ENCODE measurements at regions not wholly inside any gene's neighbourhood (a gene's known extent, or its start where the extent isn't known, plus 50 kb on each side); places are given as distances from the start of the nearest gene placed in this dataset.
A peak's percentile ranks its signal among the peaks of the same experiment; 100 is the strongest.
"Not testable (repeated sequence)": the region's sequence is repeated elsewhere in the genome, so short reads cannot be mapped to it uniquely, and the experiment has no call there.

DNA sequence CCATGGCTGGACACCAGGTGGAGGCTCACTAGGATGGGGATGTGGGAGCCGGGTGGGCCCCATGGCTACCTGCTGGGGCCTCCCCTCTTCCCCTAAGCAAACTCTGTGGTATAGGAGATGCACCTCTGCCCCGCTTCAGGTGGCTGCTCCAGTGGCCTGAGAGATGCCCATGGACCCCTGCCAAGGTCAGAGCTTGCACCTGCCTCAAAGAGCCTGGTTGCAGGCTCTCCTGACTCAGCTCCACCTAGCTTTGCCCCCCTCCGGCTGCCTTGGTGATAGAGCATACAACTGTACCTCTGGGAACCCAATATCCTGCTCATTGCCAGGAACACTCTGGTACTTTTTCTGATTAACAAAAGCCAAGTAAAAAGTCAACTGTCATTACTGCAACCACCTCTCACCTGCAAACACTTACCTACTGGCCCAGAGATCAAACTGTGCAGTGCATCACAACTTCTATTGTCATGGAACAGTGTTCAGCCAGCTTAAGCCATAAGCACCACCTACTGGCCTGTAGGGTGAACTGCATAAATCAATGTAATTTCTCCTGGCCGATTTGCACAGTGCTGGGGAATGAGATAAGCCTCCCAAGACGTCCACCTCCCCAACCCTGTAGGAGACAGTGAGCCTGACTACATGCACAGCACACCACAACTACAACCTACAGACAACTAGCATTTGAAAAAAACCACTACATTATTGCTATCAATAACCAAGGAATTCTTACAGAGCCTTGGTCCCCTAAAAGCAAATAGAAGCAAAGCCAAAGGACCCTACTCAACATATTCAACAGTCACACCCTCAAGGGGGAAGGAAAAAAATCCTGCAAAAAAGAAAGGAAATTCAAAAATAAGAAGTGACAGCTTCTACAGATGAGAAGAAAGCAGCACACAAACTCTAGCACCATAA, 352.4 kb upstream of the ARHGEF26 start:
- no peak overlapping the region for H3K27ac ChIP-seq
- DNase-seq (ENCODE audit: low read depth, low spot score), result no peak
- no peak overlapping the region for H3K4me3 ChIP-seq
- no peak overlapping the region for H3K9ac ChIP-seq (ENCODE audit: insufficient read length)
- H3K9me3 ChIP-seq (ENCODE audit: low read depth, low read length), result no peaks in the 10 kb centered on the region
- TF ChIP-seq FOXP2 (optimal IDR thresholded peaks at IDR 0.05; ENCODE audit: control extremely low read depth, extremely low read length, insufficient read depth), result no peak
- TF ChIP-seq POLR2AphosphoS5 (IDR thresholded peaks at IDR 0.05; ENCODE audit: borderline replicate concordance, low read depth, low read length), result no peak
- TF ChIP-seq EZH2 (IDR thresholded peaks at IDR 0.05), result no peak
- H3K36me3 ChIP-seq (ENCODE audit: insufficient read depth, low read length), result no peaks in the 10 kb centered on the region

DNA sequence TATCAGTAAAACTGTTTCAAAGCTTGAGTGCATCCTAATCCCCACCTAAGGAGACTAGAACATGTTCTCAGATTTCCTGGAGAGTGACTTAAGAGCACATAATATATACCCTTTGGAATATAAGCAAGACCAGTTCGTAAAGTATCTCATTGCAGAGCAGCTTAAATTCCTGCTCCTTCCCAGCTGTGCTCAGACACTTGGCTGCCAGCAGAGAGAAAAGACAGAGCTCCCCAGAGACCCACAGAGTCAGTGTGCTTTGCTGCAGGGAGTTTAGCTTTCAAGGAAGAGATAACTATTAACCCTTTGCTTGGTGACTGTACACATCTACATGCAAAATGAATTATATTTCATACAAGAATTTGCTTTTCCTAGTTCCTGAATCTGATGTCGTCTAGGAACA, 338.1 kb upstream of the ARHGEF26 start:
- TF ChIP-seq EZH2 (IDR thresholded peaks at IDR 0.05) (no peak), POLR2AphosphoS5 (IDR thresholded peaks at IDR 0.05; ENCODE audit: borderline replicate concordance, low read depth, low read length) (peak; percentile 48; the same call in 1 of the 2 replicates)
- Histone ChIP-seq H3K4me3 (peak overlapping the region; percentile 20; the same call in 1 of the 2 replicates), H3K27ac (no peak overlapping the region), H3K9me3 (ENCODE audit: low read depth, low read length) (no peaks in the 10 kb centered on the region), H3K36me3 (ENCODE audit: insufficient read depth, low read length) (no peaks in the 10 kb centered on the region), H3K9ac (ENCODE audit: insufficient read length) (no peak overlapping the region)
- DNase-seq (ENCODE audit: low read depth, low spot score), result peak; percentile 97

DNA sequence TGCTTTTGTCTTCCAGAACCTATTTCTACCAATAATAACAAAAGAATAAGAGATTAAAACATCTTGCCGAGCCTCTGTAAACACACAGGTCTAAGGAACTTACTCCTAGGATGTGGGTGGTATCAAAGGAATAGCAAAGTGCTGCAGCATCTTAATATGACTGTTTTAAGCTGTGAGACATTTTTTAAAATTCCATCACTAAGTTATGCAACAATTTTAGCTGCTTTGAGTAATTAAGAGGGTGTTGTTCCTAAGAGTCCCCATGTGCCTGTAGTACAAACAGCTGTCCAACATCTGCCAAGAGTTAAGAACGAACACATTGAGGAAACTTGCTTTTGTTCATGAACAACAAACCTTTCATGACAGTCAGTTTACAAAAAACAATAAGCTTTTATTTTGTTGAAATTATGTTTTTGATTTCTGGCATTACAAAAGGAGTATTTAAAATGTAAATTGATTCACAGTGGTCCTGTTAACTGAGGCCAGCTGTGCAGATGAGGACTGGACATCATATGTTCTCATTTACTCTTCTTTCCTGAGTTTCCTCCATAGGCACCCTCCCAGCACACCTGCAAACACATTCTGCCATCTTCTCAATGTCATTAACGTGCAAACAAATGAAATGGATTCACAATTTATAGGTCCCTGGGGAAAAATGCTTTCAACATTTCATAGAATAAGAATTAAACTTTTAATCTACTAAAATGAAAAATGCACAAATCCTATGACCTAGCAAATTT, 337.3 kb upstream of the ARHGEF26 start:
- Histone ChIP-seq H3K9me3 (ENCODE audit: low read depth, low read length) (no peaks in the 10 kb centered on the region), H3K4me3 (peak overlapping the region; percentile 20; the same call in 1 of the 2 replicates), H3K27ac (no peak overlapping the region), H3K36me3 (ENCODE audit: insufficient read depth, low read length) (no peaks in the 10 kb centered on the region), H3K9ac (ENCODE audit: insufficient read length) (no peak overlapping the region)
- no peak for TF ChIP-seq EZH2 (IDR thresholded peaks at IDR 0.05)
- TF ChIP-seq POLR2AphosphoS5 (IDR thresholded peaks at IDR 0.05; ENCODE audit: borderline replicate concordance, low read depth, low read length), result no peak
- no peak for TF ChIP-seq FOXP2 (optimal IDR thresholded peaks at IDR 0.05; ENCODE audit: control extremely low read depth, extremely low read length, insufficient read depth)
- DNase-seq (ENCODE audit: low read depth, low spot score), result no peak

DNA sequence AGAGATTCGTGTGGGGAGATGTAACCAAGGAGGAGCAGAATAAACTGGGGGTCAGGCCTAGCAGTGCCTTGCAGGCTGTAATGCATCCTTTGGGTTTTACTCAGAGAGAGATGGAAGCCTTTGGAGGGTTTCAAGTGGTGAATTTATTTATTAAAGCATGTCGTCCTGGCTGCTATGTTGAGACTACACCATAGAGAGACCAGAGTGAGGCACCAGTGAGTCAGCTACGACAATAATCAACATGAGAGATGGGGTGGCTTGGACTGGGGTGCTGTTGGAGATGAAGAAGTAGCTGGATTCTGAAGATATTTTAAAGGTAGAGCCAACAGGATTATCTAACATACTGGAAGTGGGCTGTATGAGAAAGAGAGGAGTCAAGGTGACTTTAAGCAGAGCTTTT, 335.3 kb upstream of the ARHGEF26 start:
- TF ChIP-seq FOXP2 (optimal IDR thresholded peaks at IDR 0.05; ENCODE audit: control extremely low read depth, extremely low read length, insufficient read depth) (no peak), POLR2AphosphoS5 (IDR thresholded peaks at IDR 0.05; ENCODE audit: borderline replicate concordance, low read depth, low read length) (no peak)
- Histone ChIP-seq H3K4me3 (no peak overlapping the region), H3K9ac (ENCODE audit: insufficient read length) (no peak overlapping the region), H3K9me3 (ENCODE audit: low read depth, low read length) (no peaks in the 10 kb centered on the region), H3K36me3 (ENCODE audit: insufficient read depth, low read length) (no peaks in the 10 kb centered on the region), H3K27ac (no peak overlapping the region)
- no peak for DNase-seq (ENCODE audit: low read depth, low spot score)

DNA sequence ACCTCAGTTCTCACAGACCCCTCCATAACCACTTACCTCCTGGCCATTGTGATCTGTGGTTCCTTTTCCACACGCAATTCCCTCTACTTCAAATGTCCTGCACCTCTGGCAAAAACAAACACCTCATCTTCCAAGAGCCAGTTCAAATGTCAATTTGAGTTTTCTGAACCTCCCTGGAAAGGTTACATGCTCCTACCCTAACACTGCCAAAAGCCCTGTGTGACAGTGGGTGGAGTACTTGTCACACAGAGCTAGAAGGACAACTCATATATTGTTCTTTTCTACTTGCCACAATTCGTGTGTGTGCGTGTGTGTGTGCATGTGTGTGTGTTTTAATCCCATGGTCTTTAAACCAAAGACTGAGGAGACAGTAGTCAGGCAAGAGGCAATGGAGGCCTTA, 331.8 kb upstream of the ARHGEF26 start:
- Histone ChIP-seq H3K9me3 (ENCODE audit: low read depth, low read length) (no peaks in the 10 kb centered on the region), H3K9ac (ENCODE audit: insufficient read length) (no peak overlapping the region), H3K4me3 (no peak overlapping the region), H3K27ac (no peak overlapping the region), H3K36me3 (ENCODE audit: insufficient read depth, low read length) (no peaks in the 10 kb centered on the region)
- TF ChIP-seq EZH2 (IDR thresholded peaks at IDR 0.05) (no peak), FOXP2 (optimal IDR thresholded peaks at IDR 0.05; ENCODE audit: control extremely low read depth, extremely low read length, insufficient read depth) (no peak), POLR2AphosphoS5 (IDR thresholded peaks at IDR 0.05; ENCODE audit: borderline replicate concordance, low read depth, low read length) (no peak)
- no peak for DNase-seq (ENCODE audit: low read depth, low spot score)

DNA sequence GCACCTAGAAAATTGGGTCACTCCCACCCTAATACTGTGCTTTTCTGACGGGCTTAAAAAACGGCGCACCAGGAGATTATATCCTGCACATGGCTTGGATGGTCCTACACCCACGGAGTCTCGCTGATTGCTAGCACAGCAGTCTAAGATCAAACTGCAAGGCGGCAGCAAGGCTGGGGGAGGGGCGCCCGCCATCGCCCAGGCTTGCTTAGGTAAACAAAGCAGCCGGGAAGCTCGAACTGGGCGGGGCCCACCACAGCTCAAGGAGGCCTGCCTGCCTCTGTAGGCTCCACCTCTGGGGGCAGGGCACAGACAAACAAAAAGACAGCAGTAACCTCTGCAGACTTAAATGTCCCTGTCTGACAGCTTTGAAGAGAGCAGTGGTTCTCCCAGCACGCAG, 324.1 kb upstream of the ARHGEF26 start:
- H3K9ac ChIP-seq (ENCODE audit: insufficient read length); H3K36me3 ChIP-seq (ENCODE audit: insufficient read depth, low read length); H3K4me3 ChIP-seq; H3K9me3 ChIP-seq (ENCODE audit: low read depth, low read length); H3K27ac ChIP-seq; DNase-seq (ENCODE audit: low read depth, low spot score): not testable (repeated sequence)

DNA sequence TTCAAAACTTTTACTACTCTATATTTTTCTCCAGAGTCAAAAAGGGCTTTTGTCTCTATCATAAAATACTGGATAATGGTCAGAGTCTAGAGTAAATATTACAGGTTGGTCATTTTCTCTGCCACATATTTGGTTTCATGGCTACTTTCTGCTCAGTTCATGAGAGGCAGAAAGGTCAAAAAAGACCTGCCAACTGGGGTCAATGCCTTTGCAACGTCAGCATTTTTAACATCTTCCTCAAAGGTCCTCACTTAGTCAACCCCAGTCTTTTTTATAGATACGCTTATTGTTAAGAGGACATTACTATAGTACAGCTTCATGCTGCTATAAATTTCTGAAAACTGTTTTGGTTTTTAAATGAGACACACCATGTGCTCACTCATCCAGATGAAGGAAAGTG, 312.1 kb upstream of the ARHGEF26 start:
- H3K4me3 ChIP-seq, result no peak overlapping the region
- DNase-seq (ENCODE audit: low read depth, low spot score), result no peak
- no peak overlapping the region for H3K9ac ChIP-seq (ENCODE audit: insufficient read length)
- no peaks in the 10 kb centered on the region for H3K9me3 ChIP-seq (ENCODE audit: low read depth, low read length)
- no peak overlapping the region for H3K27ac ChIP-seq
- no peaks in the 10 kb centered on the region for H3K36me3 ChIP-seq (ENCODE audit: insufficient read depth, low read length)
- TF ChIP-seq EZH2 (IDR thresholded peaks at IDR 0.05), result no peak
- TF ChIP-seq FOXP2 (optimal IDR thresholded peaks at IDR 0.05; ENCODE audit: control extremely low read depth, extremely low read length, insufficient read depth), result no peak
- no peak for TF ChIP-seq POLR2AphosphoS5 (IDR thresholded peaks at IDR 0.05; ENCODE audit: borderline replicate concordance, low read depth, low read length)

DNA sequence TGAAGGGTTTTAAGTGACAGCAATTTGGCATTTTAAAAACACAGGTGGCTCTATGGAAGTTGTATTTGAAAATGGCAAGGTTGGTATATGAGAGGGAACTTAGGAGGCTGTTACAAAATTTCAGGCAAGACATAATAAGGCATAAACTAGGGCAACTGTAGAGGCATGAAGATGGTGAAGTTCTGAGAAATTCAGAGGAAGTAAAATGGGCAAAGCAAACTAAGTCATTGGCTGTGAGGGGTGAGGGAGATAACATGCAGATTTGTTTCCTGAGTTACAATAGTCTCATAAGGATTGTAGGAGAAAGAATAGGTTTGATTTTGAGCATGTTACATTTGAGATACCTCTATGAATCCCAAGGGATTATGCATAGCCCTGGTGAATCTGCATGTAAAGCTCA, 302.9 kb upstream of the ARHGEF26 start:
- DNase-seq (ENCODE audit: low read depth, low spot score), result no peak
- H3K9me3 ChIP-seq (ENCODE audit: low read depth, low read length), result no peaks in the 10 kb centered on the region
- H3K27ac ChIP-seq, result no peak overlapping the region
- H3K36me3 ChIP-seq (ENCODE audit: insufficient read depth, low read length), result no peaks in the 10 kb centered on the region
- H3K9ac ChIP-seq (ENCODE audit: insufficient read length), result no peak overlapping the region
- H3K4me3 ChIP-seq, result no peak overlapping the region
- no peak for TF ChIP-seq FOXP2 (optimal IDR thresholded peaks at IDR 0.05; ENCODE audit: control extremely low read depth, extremely low read length, insufficient read depth)
- TF ChIP-seq POLR2AphosphoS5 (IDR thresholded peaks at IDR 0.05; ENCODE audit: borderline replicate concordance, low read depth, low read length), result no peak
- TF ChIP-seq EZH2 (IDR thresholded peaks at IDR 0.05), result no peak

Data from SK-N-MC (cell line).